GM23338 (cell line): ENCODE measurements at regions not wholly inside any gene's neighbourhood (a gene's known extent, or its start where the extent isn't known, plus 50 kb on each side); places are given as distances from the start of the nearest gene placed in this dataset.

Source experiments
- CREB1 ChIP-seq: fragments of 250-450 bp; sonication (Bioruptor Pico); IDR thresholded peaks from 2 replicates; pipeline ENCODE4 v1.5.0; 2020; ENCODE audit warnings: low read depth, mild to moderate bottlenecking, moderate library complexity
- CTCF ChIP-seq, 2 experiments: fragments of 200-600 bp in 1 of 2; sonication (generic) in 1 of 2; conservative IDR thresholded peaks; 2 replicates each; pipeline versions ENCODE4 v1.5.1 to v1.6.1; 2016 to 2017; ENCODE audit warnings: antibody characterized with exemption in 2 of 2, low read depth in 2 of 2, mild to moderate bottlenecking in 2 of 2, moderate library complexity in 1 of 2
- EZH2 ChIP-seq: fragments of 200-600 bp; sonication (generic); IDR thresholded peaks from one replicate; pipeline ENCODE4 v1.8.0; 2017; ENCODE audit warnings: antibody characterized with exemption, mild to moderate bottlenecking, low read depth; ENCODE audit not compliant: unreplicated experiment
- EZH2phosphoT487 ChIP-seq: fragments of 200-600 bp; sonication (generic); IDR thresholded peaks from one replicate; pipeline ENCODE4 v1.8.1; 2018; ENCODE audit warnings: antibody characterized with exemption; ENCODE audit not compliant: unreplicated experiment
- JUNB ChIP-seq: IDR thresholded peaks from one replicate; pipeline ENCODE4 v1.6.1; 2016; ENCODE audit warnings: antibody characterized with exemption; ENCODE audit not compliant: unreplicated experiment
- NANOG ChIP-seq: IDR thresholded peaks from 2 replicates; pipeline ENCODE4 v1.6.1; 2016; ENCODE audit warnings: antibody characterized with exemption, borderline replicate concordance
- POLR2AphosphoS5 ChIP-seq: IDR thresholded peaks from 2 replicates; pipeline ENCODE4 v1.6.1; 2016; ENCODE audit warnings: antibody characterized with exemption, low read depth
- REST ChIP-seq: IDR thresholded peaks from one replicate; pipeline ENCODE4 v1.6.1; 2018; ENCODE audit warnings: antibody characterized with exemption; ENCODE audit not compliant: unreplicated experiment
- STAT1 ChIP-seq: IDR thresholded peaks from one replicate; pipeline ENCODE4 v1.6.1; 2016; ENCODE audit warnings: antibody characterized with exemption; ENCODE audit not compliant: unreplicated experiment
- ZNF331 ChIP-seq: fragments of 250-450 bp; sonication (Bioruptor Pico); IDR thresholded peaks from 2 replicates; pipeline ENCODE4 v1.5.0; 2020; ENCODE audit warnings: low read depth, mild to moderate bottlenecking, moderate library complexity
- ZNF462 ChIP-seq: fragments of 250-450 bp; sonication (Bioruptor Pico); IDR thresholded peaks from 2 replicates; pipeline ENCODE4 v1.5.0; 2020; ENCODE audit warnings: mild to moderate bottlenecking, moderate library complexity

GRCh38 chr1:70915258-70916033 lies 132.2 kb downstream of the PTGER3 start:
- no peak for TF ChIP-seq STAT1
- TF ChIP-seq CTCF (conservative IDR thresholded peaks at IDR 0.05; ENCODE audit: low read depth in 2 of 2), result no peak
- no peak for TF ChIP-seq EZH2
- TF ChIP-seq REST, result no peak
- TF ChIP-seq NANOG, result no peak
- TF ChIP-seq POLR2AphosphoS5, result no peak
- TF ChIP-seq EZH2phosphoT487, result no peak
- TF ChIP-seq CREB1, result no peak
- TF ChIP-seq JUNB, result no peak
- no peak for TF ChIP-seq ZNF331 (CRISPR knock-in tag)
- TF ChIP-seq ZNF462, result no peak
